ENCODE measurements at regions not wholly inside any gene's neighbourhood (a gene's known extent, or its start where the extent isn't known, plus 50 kb on each side); places are given as distances from the start of the nearest gene placed in this dataset.

- DNase-seq (no peak), ATAC-seq (no peak)
These were observed 71.6 kb downstream of the MYEOV start for GRCh38 chr11:69365558-69365957.

GRCh38 chr11:69366591-69366990, 72.6 kb downstream of the MYEOV start:
- ATAC-seq (no peak), DNase-seq (no peak)

GRCh38 chr11:69367211-69367964, 73.4 kb downstream of the MYEOV start:
- DNase-seq (peak; percentile 1), ATAC-seq (no peak)

DNA sequence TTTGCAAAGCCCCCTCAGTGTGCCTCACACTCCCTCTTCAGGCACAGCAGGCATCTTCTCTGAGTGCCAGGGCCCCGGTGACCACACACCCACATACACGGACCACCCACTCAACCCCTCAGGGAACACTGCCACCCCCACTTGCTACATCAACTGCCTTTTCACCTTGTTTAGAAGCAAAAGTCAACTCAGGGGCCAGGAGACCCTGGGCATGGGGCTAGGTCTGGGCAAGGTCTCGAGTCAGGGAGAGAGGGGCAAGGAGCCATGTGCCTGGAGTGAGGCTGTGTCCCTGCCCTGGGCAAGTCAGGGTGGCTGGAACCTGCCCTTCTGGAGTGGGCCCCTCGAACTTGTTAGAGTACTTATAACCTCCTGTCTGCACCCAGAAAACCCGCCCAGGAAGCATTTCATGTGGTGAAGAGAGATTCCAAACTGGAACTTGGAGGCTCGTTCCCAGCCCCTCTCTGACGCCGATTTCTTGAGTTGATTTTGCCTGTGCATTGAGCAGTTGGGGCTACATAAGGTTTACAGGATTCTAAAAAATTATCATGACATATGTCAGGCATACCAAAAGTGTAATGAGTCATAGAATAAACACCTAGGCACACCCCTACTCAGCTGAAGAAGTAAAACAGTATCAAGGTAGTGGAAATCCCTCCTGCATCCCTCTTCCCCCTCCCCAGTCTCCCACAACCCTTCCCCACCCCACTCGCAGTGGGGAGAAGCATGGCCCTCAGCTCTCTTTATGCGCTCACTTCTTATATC, 74.3 kb downstream of the MYEOV start:
- DNase-seq: peak; percentile 1
- no peak for ATAC-seq

- no peak for ATAC-seq
These were observed 75.4 kb downstream of the MYEOV start for GRCh38 chr11:69369210-69369825.

GRCh38 chr11:69369945-69370344, 76.0 kb downstream of the MYEOV start:
- DNase-seq (no peak), ATAC-seq (no peak)

More at GRCh38 chr11:69369210-69369825, 75.4 kb downstream of the MYEOV start:
- DNase-seq: peak; percentile 1

GRCh38 chr11:69370984-69371709, 77.2 kb downstream of the MYEOV start:
- DNase-seq (no peak), ATAC-seq (no peak)

- ATAC-seq (no peak), DNase-seq (no peak)
These were observed 78.0 kb downstream of the MYEOV start for GRCh38 chr11:69371731-69372588.

DNA sequence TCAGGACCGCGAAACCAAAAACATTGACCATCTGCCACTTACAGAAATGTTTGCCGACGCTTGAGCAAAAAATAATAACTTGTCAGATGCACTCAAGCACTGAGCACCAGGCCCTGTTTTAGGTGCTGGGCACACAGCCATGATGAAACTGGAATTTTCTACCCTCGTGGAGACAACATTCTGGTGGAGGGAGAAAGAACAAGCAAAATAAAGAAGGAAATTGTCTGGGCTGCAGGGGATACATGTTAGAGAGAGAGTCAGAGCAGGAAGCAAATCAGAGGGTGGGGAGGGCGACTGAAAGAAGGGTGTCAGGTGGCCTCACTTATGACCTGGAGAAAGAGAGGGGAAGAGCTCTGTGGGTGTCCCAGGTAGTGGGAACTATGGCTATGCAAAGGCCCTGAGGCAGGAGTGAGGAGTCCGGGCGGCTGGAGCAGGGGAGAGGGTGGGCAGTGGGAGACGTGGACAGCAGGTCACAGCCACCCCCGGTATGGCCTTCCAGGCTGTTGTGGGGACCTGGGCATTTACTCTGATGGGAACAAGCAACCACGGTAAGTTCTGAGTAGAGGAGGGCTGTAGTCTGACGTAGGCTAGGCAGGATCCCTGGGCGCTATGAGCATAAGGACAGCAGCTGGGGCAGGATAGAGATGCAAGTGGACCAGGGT, 78.8 kb downstream of the MYEOV start:
- DNase-seq: no peak
- no peak for ATAC-seq

GRCh38 chr11:69373251-69373635, 79.3 kb downstream of the MYEOV start:
- ATAC-seq (no peak), DNase-seq (no peak)

- ATAC-seq (no peak), DNase-seq (no peak)
These were observed 80.4 kb downstream of the MYEOV start for GRCh38 chr11:69374110-69374945.

- ATAC-seq (no peak), DNase-seq (no peak)
These were observed 81.0 kb downstream of the MYEOV start for GRCh38 chr11:69374946-69375310.

- ATAC-seq (no peak), DNase-seq (no peak)
These were observed 81.6 kb downstream of the MYEOV start for GRCh38 chr11:69375316-69376154.

- no peak for DNase-seq
- no peak for ATAC-seq
These were observed 82.4 kb downstream of the MYEOV start for GRCh38 chr11:69376155-69377028.

DNA sequence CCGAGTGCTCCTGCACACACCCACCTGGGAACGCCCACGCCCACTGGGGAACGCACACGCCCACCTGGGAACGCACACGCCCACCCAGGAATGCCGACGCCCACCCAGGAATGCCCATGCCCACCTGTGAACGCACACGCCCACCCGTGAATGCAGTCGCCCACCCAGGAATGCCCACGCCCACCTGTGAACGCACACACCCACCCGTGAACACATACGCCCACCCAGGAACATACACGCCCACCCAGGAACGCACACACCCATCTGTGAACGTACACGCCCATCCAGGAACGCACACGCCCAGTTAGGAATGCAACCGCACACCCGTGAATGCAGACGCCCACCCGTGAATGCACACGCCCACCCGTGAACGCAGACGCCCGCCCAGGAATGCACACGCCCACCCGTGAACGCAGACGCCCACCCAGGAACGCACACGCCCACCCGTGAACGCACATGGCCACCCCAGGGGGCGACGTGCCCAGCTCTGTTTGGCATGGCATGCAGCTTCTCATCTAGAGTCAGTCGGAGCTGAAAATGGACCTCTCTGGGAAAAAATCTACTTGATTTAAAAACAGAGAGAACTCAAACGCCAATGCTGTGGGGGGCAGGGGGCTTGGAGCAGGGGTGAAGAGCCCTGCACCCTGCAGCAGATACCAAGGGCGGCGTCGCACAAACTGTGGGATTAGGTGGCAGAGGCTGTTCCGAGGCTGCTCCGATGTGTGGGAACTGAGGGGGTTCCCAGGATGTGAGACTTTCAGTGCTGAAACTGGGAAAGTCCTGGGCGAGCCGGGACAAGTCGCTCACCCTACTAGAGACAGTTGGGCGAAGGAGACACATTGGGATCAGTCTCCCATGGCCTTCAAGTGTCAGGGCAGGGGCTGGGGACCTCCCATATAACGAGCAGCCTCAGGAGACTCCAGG, 83.3 kb downstream of the MYEOV start:
- DNase-seq: no peak
- no peak for ATAC-seq

DNA sequence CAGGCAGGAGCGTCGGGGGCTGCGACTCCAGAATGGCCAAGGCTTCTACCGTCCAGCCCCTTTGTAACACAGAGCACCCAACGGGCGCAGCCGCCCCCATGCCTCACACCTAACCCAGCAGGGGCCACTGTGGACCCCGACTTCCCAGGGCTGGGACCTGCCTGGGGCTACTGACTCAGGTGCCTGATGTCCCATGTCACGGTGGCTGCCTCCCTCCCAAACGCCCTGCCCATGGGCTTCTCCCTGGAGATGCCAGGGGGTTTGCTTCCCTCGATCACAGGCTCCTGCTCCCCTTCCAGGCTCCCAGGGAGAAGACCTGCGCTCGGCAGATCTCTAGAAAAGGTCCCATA, 84.0 kb downstream of the MYEOV start:
- ATAC-seq: no peak
- no peak for DNase-seq

Measured in stimulated activated naive CD8-positive, alpha-beta T cell treated with anti-CD3 and anti-CD28 coated beads, Interleukin-15, Interleukin-2, amounts not matched to agents 100 U/mL and 50 U/mL, for 24 hours (primary cell).